OCI-LY7 (cell line): ENCODE measurements at regions not wholly inside any gene's neighbourhood (a gene's known extent, or its start where the extent isn't known, plus 50 kb on each side); places are given as distances from the start of the nearest gene placed in this dataset.

Experiments used
- BruUV-seq: library from RNA; stranded (reverse); fragments of 400-500 nt; replicated peaks from 2 replicates; lab custom pipeline; 2021; lab: Mats Ljungman, UMichigan
- CTCF ChIA-PET: fragments of 300-600 bp; sonication (Branson Sonifier 250); formaldehyde crosslinking; loops from one replicate; lab custom pipeline; 2022; ENCODE audit warnings: antibody characterized with exemption; ENCODE audit not compliant: unreplicated experiment; lab: Charles Lee
- POLR2A ChIA-PET: fragments of 300-600 bp; sonication (Branson Sonifier 250); formaldehyde crosslinking; loops from one replicate; lab custom pipeline; 2022; ENCODE audit warnings: antibody characterized with exemption; lab: Charles Lee
- DNase-seq: peaks from one replicate; pipeline ENCODE4 v3.0.0-alpha.2; 2015; ENCODE audit warnings: low spot score
- H2AFZ ChIP-seq: fragments of 200-600 bp; sonication (generic), shearing (Covaris generic); 2 replicates; pipeline ENCODE4 v1.6.1; 2014; ENCODE audit warnings: mild to moderate bottlenecking, antibody characterized with exemption, low read length, moderate library complexity
- H3K27ac ChIP-seq: fragments of 200-600 bp; sonication (generic); 2 replicates; pipeline ENCODE4 v1.5.1; 2014; ENCODE audit warnings: mixed run types, low read depth, mild to moderate bottlenecking, moderate library complexity, low read length, inconsistent platforms; ENCODE audit not compliant: poor library complexity, severe bottlenecking
- H3K36me3 ChIP-seq: fragments of 200-600 bp; sonication (generic); 2 replicates; pipeline ENCODE4 v1.6.1; 2014; ENCODE audit warnings: mild to moderate bottlenecking, antibody characterized with exemption, low read length, moderate library complexity, mixed read lengths; ENCODE audit not compliant: insufficient read depth
- H3K4me1 ChIP-seq: fragments of 200-600 bp; sonication (generic); 2 replicates; pipeline ENCODE4 v1.5.1; 2014; ENCODE audit warnings: mild to moderate bottlenecking, low read length; ENCODE audit not compliant: insufficient read depth, poor library complexity, severe bottlenecking
- H3K4me2 ChIP-seq: fragments of 200-600 bp; sonication (generic); 2 replicates; pipeline ENCODE4 v1.6.1; 2014; ENCODE audit warnings: mild to moderate bottlenecking, low read length
- H3K4me3 ChIP-seq: fragments of 200-600 bp; sonication (generic); 2 replicates; pipeline ENCODE4 v1.5.1; 2014; ENCODE audit warnings: mild to moderate bottlenecking, low read depth, low read length; ENCODE audit not compliant: poor library complexity, severe bottlenecking
- H3K79me2 ChIP-seq: fragments of 200-600 bp; sonication (generic); 2 replicates; pipeline ENCODE4 v1.6.1; 2016; ENCODE audit warnings: low read depth, mild to moderate bottlenecking, low read length, moderate library complexity, mixed read lengths; ENCODE audit not compliant: insufficient read depth
- H3K9me2 ChIP-seq: fragments of 200-600 bp; sonication (generic); 2 replicates; pipeline ENCODE4 v1.6.1; 2016; ENCODE audit warnings: mild to moderate bottlenecking, low read length, mixed read lengths; ENCODE audit not compliant: insufficient read depth
- H3K9me3 ChIP-seq: fragments of 200-600 bp; sonication (generic); 2 replicates; pipeline ENCODE4 v1.6.1; 2014; ENCODE audit warnings: mild to moderate bottlenecking, mixed run types, low read length, mixed read lengths
- H4K20me1 ChIP-seq: fragments of 200-600 bp; sonication (generic); 2 replicates; pipeline ENCODE4 v1.6.1; 2014; ENCODE audit warnings: mild to moderate bottlenecking, antibody characterized with exemption, low read length, moderate library complexity, mixed read lengths; ENCODE audit not compliant: insufficient read depth
- EZH2phosphoT487 ChIP-seq: fragments of 200-600 bp; sonication (generic); IDR thresholded peaks from 2 replicates; pipeline ENCODE4 v1.6.1; 2018; ENCODE audit warnings: low read depth, borderline replicate concordance, mild to moderate bottlenecking, mixed run types, antibody characterized with exemption, low read length, moderate library complexity, mixed read lengths
- intact Hi-C: fragments of 100-400 bp; cut with micrococcal nuclease; formaldehyde crosslinking; loops from one replicate; pipeline ENCODE4 v1.10.0; 2022; ENCODE audit not compliant: unreplicated experiment
- TF ChIP-seq, protein P1 (sequence below): fragments of 200-600 bp; sonication (generic); conservative IDR thresholded peaks from 2 replicates; pipeline ENCODE4 v1.5.1; 2014; ENCODE audit warnings: mild to moderate bottlenecking, antibody characterized with exemption, low read length, moderate library complexity, mixed read lengths

DNA sequence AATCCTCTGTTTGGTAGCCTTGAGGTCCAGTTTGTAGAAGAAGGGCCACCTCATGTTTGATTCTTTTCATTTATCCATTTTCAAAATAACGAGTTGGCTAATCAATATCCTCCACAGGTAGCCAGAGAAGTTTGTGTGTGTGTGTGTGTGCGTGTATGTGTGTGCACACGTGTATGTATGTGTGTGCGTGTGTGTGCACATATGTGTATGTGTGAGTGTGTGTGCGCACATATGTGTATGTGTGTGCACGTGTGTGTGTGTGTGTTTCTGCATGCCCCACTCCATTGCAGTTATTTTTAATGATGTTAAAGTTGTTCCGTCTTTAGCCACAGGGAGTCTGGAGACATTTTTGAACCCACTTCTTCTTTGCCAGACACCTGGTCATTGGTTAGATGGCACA, 112.8 kb upstream of the PRKCQ start:
- no peaks in the 10 kb centered on the region for H3K36me3 ChIP-seq
- POLR2A ChIA-PET, result no interaction called here
- intact Hi-C loops, result no loop called here
- no peaks in the 10 kb centered on the region for H3K9me2 ChIP-seq
- no peaks in the 10 kb centered on the region for H3K79me2 ChIP-seq
- TF ChIP-seq, protein P1, sequence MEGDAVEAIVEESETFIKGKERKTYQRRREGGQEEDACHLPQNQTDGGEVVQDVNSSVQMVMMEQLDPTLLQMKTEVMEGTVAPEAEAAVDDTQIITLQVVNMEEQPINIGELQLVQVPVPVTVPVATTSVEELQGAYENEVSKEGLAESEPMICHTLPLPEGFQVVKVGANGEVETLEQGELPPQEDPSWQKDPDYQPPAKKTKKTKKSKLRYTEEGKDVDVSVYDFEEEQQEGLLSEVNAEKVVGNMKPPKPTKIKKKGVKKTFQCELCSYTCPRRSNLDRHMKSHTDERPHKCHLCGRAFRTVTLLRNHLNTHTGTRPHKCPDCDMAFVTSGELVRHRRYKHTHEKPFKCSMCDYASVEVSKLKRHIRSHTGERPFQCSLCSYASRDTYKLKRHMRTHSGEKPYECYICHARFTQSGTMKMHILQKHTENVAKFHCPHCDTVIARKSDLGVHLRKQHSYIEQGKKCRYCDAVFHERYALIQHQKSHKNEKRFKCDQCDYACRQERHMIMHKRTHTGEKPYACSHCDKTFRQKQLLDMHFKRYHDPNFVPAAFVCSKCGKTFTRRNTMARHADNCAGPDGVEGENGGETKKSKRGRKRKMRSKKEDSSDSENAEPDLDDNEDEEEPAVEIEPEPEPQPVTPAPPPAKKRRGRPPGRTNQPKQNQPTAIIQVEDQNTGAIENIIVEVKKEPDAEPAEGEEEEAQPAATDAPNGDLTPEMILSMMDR, result no peak
- no peak for TF ChIP-seq EZH2phosphoT487
- no peak overlapping the region for H3K27ac ChIP-seq
- CTCF ChIA-PET, result no interaction called here
- BruUV-seq, result no TSS peak
- no peak overlapping the region for H3K4me2 ChIP-seq
- H3K9me3 ChIP-seq, result no peaks in the 10 kb centered on the region
- no peak overlapping the region for H2AFZ ChIP-seq
- H3K4me3 ChIP-seq, result no peak overlapping the region
- DNase-seq, result no peak
- no peaks in the 10 kb centered on the region for H4K20me1 ChIP-seq
- no peaks in the 10 kb centered on the region for H3K4me1 ChIP-seq

DNA sequence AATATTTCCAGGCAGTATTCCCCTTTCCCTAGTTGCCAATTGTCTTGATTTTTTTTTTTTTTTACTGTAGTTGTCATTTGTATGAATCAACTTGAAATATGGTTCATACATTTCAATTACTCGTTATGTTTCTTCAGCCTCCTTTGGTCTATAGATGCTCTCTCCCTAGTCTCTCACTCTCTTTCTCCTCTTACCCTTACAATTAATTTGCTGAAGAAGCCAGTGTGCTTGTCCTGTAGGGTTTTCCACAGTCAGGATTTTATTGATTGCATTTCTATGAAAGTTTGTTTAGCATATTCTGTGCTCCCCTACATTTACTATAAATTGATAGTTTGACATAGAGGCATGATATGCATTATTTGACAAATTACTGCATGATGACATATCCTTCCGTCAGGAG, 112.0 kb upstream of the PRKCQ start:
- H3K36me3 ChIP-seq, result no peaks in the 10 kb centered on the region
- CTCF ChIA-PET, result no interaction called here
- POLR2A ChIA-PET, result interaction anchor here (0.5 to 0.7 kb wide), 4 partner anchors 55 to 340 kb away, joined by 3 to 4 read pairs (median 4); no protein-coding TSS in a partner anchor

DNA sequence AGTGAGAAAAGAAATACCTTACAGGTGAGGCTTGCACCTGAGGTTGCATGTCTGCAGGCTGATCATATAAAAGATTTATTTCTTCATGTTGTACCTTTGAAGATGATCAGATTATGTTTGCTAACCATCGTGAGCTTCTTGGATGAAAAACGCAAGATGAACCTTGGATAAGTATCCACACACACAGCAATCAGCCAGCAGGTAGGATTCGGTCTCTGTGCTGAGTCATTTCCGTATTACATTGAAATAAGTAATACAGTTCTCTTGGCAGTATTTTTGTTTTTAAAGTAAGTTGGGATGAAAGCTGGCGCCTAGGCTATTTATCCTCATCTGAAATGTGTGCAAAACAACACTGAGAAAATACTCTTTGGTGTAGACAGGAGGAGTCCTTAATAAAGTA, 109.0 kb upstream of the PRKCQ start:
- BruUV-seq, result no TSS peak
- Histone ChIP-seq H4K20me1 (no peaks in the 10 kb centered on the region), H3K4me2 (no peak overlapping the region), H3K4me3 (no peak overlapping the region), H3K36me3 (no peaks in the 10 kb centered on the region), H3K27ac (no peak overlapping the region), H3K79me2 (no peaks in the 10 kb centered on the region), H3K9me3 (no peaks in the 10 kb centered on the region), H3K9me2 (no peaks in the 10 kb centered on the region), H2AFZ (no peak overlapping the region), H3K4me1 (no peaks in the 10 kb centered on the region)
- DNase-seq, result no peak
- TF ChIP-seq, protein P1, result no peak
- TF ChIP-seq EZH2phosphoT487, result no peak
- ChIA-PET POLR2A (interaction anchor here (0.8 kb wide), 1 partner anchor 26 kb away, joined by 3 read pairs; no protein-coding TSS in a partner anchor), CTCF (no interaction called here)
- intact Hi-C loops, result no loop called here

More for the DNA sequence above, 112.0 kb upstream of the PRKCQ start:
- intact Hi-C loops, result no loop called here
- H3K27ac ChIP-seq, result no peak overlapping the region
- no peak overlapping the region for H2AFZ ChIP-seq
- H4K20me1 ChIP-seq, result no peaks in the 10 kb centered on the region
- no peaks in the 10 kb centered on the region for H3K79me2 ChIP-seq
- no peaks in the 10 kb centered on the region for H3K9me2 ChIP-seq
- no peaks in the 10 kb centered on the region for H3K9me3 ChIP-seq
- no peak for TF ChIP-seq EZH2phosphoT487
- TF ChIP-seq, protein P1, result no peak
- no peak overlapping the region for H3K4me3 ChIP-seq
- no peak for DNase-seq
- H3K4me2 ChIP-seq, result no peak overlapping the region
- BruUV-seq, result no TSS peak
- H3K4me1 ChIP-seq, result no peaks in the 10 kb centered on the region
